ENCODE measurements at regions not wholly inside any gene's neighbourhood (a gene's known extent, or its start where the extent isn't known, plus 50 kb on each side); places are given as distances from the start of the nearest gene placed in this dataset.

DNA sequence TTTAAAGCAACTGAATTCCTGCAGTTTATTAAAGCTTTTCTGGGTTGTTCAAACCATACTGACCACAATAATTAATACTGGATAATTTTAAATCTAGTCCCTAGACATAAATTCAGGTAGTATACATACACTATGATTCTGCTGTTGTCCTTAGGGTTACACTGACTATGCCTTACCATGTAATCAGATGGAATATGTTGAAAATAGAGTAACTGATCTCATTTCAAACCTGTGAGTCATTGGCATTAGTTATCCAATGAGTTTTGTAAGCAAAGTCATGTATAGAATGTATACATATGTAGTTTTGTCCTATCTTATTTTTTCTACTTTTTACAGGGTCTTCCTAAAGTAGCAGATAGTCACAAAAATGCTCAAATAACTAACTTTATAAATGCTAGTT lies 517.1 kb upstream of the CCDC54 start:
- no peak overlapping the region for H3K4me3 ChIP-seq (ENCODE audit: low read depth, low read length)
- TF ChIP-seq, protein P1, sequence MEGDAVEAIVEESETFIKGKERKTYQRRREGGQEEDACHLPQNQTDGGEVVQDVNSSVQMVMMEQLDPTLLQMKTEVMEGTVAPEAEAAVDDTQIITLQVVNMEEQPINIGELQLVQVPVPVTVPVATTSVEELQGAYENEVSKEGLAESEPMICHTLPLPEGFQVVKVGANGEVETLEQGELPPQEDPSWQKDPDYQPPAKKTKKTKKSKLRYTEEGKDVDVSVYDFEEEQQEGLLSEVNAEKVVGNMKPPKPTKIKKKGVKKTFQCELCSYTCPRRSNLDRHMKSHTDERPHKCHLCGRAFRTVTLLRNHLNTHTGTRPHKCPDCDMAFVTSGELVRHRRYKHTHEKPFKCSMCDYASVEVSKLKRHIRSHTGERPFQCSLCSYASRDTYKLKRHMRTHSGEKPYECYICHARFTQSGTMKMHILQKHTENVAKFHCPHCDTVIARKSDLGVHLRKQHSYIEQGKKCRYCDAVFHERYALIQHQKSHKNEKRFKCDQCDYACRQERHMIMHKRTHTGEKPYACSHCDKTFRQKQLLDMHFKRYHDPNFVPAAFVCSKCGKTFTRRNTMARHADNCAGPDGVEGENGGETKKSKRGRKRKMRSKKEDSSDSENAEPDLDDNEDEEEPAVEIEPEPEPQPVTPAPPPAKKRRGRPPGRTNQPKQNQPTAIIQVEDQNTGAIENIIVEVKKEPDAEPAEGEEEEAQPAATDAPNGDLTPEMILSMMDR (IDR thresholded peaks at IDR 0.05; ENCODE audit: borderline replicate concordance, insufficient read depth, low read depth, low read length), result no peak

DNA sequence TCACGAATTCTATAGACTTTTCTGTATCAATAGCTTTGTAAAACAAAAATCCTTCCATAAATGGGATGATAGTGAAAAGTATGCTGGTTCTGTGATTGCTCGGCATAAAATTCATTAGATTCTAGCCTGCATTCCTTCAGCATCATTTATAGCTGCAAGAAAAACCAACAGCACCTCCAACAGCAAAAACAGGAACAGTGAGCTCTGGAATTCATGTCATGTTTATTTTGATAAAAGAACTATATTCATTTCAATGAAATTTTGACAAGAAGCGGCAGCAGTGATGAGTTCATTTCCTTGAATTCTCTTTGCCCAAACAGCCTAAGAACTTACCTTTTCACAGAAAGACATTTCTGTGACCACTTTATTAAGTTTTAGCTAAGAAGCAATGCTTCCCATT lies 515.2 kb upstream of the CCDC54 start:
- TF ChIP-seq, protein P1 (IDR thresholded peaks at IDR 0.05; ENCODE audit: borderline replicate concordance, insufficient read depth, low read depth, low read length), result no peak

DNA sequence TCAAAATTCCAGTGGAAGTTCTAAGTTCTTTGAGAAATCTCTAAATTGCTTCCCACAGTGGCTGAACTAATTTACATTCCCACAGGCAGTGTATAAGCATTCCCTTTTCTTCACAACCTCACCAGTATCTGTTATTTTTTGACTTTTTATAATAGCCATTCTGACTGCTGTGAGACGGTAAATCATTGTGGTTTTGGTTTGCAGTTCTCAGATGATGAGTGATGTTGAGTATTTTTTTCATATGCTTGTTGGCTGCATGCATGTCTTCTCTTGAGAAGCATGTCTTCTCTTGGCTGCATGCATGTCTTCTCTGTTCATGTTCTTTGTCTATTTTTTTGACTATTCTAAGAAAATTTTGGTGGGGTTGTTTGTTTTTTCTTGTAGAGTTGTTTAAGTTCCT lies 499.6 kb upstream of the CCDC54 start:
- TF ChIP-seq, protein P1 (IDR thresholded peaks at IDR 0.05; ENCODE audit: borderline replicate concordance, insufficient read depth, low read depth, low read length), result no peak
- no peak overlapping the region for H3K4me3 ChIP-seq (ENCODE audit: low read depth, low read length)

More for the DNA sequence above, 515.2 kb upstream of the CCDC54 start:
- H3K4me3 ChIP-seq (ENCODE audit: low read depth, low read length), result no peak overlapping the region

DNA sequence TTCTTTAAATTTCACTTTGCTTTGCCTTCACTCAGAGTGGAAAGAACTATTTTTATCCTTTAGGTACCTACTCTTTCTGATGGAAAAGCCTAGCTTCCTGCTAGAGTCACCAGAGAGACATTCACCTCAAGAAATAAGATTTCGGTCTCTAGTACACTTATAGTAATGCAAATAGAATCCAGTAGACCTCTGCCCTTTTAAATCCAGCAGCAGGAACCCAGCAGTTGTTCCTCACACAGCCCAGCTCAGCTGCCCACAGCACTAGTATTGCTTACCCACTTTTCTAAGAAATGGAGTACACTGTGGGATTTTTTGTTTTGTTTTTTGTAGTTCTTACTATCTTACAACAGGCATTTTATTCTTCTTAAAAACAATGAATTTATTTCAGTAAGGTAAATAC lies 497.0 kb upstream of the CCDC54 start:
- TF ChIP-seq, protein P1 (IDR thresholded peaks at IDR 0.05; ENCODE audit: borderline replicate concordance, insufficient read depth, low read depth, low read length), result no peak
- no peak overlapping the region for H3K4me3 ChIP-seq (ENCODE audit: low read depth, low read length)

DNA sequence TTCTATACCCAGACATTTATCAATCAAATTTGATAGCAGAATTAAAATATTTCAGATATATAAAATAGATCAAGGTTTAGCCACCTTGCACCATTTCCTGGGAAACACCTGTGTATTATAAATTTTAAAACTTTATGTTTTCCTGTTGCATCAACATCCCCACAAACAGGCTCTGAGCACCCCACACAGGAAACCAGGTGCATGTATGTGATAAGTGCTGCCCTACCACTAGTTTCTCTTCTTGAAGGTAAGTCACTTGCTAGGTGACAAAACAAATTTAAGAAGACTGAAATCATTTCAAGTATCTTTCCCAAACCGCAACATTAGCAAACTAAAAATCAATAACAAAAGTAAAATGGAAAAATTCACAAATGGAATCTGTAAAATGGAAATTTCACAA lies 496.1 kb upstream of the CCDC54 start:
- TF ChIP-seq, protein P1 (IDR thresholded peaks at IDR 0.05; ENCODE audit: borderline replicate concordance, insufficient read depth, low read depth, low read length), result no peak
- no peak overlapping the region for H3K4me3 ChIP-seq (ENCODE audit: low read depth, low read length)

DNA sequence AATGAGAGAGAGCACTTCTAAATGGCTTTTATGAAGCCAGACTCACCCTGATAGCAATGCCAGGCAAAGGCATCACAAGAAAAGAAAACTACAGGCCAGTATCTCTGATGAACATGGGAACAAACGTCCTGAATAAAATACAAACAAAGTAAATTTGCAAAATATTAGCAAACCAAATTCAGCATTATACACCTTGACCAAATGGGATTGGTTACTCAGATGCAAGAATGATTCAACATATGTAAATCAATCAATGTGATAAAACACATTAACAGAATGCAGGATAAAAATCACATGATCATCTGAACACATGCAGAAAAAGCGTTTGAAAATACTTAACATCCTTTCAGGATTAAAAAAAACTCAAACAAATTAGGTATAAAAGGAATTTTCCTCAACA lies 494.9 kb upstream of the CCDC54 start:
- TF ChIP-seq, protein P1 (IDR thresholded peaks at IDR 0.05; ENCODE audit: borderline replicate concordance, insufficient read depth, low read depth, low read length), result no peak
- H3K4me3 ChIP-seq (ENCODE audit: low read depth, low read length), result no peak overlapping the region

DNA sequence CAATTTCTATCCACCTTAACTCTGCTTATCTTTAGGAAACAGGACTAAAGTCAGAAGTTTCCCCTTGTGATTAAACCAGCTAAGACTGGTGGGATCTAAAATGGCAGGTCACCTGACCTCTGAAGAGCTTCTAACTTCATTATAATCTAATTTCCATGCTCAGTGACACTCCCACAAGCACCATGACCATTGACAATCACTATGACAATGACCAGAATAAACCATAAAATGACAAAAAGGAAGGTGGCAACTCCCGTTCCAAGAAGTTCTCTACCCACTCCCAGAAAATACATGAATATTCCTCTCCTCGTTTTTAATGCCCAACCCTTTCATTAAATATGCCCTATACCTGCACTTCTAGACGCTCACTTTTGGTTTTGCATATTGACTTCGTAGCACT lies 471.2 kb upstream of the CCDC54 start:
- H3K4me3 ChIP-seq (ENCODE audit: low read depth, low read length), result no peak overlapping the region
- TF ChIP-seq, protein P1 (IDR thresholded peaks at IDR 0.05; ENCODE audit: borderline replicate concordance, insufficient read depth, low read depth, low read length), result no peak
